ENCODE measurements at regions not wholly inside any gene's neighbourhood (a gene's known extent, or its start where the extent isn't known, plus 50 kb on each side); places are given as distances from the start of the nearest gene placed in this dataset.

DNA sequence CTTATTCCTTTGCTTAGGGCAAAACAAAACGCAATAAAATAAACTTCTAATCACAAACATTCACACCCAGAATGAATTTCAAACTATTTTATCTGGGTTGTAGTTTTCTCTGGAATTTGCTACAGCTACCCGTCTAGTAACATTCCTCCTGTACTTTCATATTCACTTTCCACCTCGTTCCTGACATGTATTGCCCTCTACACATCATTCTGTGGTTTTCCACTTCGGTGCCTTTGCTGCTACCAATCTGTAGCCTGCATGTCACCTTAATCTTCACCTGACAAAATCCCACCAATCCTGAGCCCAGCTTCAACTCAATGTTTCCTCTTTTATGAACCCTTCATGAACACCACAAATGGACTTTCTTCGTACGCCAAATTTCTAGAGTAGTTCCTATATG lies 694.1 kb upstream of the C9orf72 start:
- no peak for TF ChIP-seq EZH2 (optimal IDR thresholded peaks at IDR 0.05; ENCODE audit: low read depth, low read length)
- TF ChIP-seq, protein P1, sequence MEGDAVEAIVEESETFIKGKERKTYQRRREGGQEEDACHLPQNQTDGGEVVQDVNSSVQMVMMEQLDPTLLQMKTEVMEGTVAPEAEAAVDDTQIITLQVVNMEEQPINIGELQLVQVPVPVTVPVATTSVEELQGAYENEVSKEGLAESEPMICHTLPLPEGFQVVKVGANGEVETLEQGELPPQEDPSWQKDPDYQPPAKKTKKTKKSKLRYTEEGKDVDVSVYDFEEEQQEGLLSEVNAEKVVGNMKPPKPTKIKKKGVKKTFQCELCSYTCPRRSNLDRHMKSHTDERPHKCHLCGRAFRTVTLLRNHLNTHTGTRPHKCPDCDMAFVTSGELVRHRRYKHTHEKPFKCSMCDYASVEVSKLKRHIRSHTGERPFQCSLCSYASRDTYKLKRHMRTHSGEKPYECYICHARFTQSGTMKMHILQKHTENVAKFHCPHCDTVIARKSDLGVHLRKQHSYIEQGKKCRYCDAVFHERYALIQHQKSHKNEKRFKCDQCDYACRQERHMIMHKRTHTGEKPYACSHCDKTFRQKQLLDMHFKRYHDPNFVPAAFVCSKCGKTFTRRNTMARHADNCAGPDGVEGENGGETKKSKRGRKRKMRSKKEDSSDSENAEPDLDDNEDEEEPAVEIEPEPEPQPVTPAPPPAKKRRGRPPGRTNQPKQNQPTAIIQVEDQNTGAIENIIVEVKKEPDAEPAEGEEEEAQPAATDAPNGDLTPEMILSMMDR (IDR thresholded peaks at IDR 0.05; ENCODE audit: low read length) = no peak
